GM18511 (cell line): ENCODE measurements at regions not wholly inside any gene's neighbourhood (a gene's known extent, or its start where the extent isn't known, plus 50 kb on each side); places are given as distances from the start of the nearest gene placed in this dataset.

ENCODE experiments used
- ATAC-seq: cut with Tn5 transposase; IDR thresholded peaks from one replicate; pipeline ENCODE4 v1.9.1; 2021; ENCODE audit warnings: mild to moderate bottlenecking, moderate library complexity; ENCODE audit not compliant: unreplicated experiment

DNA sequence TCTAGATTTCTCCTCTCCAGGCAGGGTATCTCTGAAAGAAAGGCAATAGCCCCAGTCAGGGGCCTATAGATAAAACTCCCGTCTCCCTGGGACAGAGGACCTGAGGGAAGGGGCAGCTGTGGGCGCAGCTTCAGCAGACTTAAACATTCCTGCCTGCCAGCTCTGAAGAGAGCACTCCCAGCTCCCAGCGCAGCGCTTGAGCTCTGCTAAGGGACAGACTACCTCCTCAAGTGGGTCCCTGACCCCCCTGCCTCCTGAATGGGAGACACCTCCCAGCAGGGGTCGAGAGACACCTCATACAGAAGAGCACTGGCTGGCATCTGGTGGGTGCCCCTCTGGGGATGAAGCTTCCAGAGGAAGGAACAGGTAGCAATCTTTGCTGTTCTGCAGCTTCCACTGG, 556.9 kb downstream of the EPM2A start:
- ATAC-seq, result no peak

- no peak for ATAC-seq
Observed at GRCh38 chr6:145187491-145188206, 547.7 kb downstream of the EPM2A start.

DNA sequence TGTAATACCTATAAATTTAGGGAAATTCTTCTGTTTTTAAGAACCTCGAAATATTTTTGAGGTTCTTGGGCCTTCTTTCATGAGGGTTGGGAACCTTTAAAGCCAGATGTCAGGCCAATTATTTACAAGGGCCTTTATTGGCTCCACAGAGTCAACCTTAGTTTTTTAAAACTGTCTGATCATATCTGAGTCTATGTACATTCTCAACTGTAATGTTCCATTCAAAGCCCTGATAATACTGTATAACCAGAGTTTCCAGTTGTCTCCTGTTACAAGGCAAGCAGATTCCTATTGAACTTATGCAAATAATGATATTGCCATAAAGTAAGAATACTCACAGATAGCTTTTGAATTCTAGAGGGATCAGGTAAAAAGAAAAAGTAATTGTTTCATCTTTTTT, 545.5 kb downstream of the EPM2A start:
- no peak for ATAC-seq

DNA sequence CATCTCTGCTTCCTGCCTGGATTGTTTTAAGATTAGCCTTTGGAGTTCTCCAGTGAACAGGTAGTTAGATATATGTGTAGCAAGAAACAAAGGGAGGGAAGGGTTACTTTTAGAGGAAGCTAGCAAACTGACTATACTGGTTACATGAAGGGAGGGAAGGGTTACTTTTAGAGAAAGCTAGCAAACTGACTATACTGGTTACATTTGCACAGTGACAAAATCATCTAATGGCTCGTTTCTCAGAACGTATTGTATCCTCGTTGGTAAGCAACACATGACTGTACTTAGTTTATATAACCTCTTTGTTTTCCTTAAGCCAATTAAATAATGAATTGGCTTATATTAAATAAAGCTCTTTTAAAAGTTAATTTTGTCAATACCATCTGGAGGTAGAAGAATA, 540.9 kb downstream of the EPM2A start:
- ATAC-seq, result no peak

DNA sequence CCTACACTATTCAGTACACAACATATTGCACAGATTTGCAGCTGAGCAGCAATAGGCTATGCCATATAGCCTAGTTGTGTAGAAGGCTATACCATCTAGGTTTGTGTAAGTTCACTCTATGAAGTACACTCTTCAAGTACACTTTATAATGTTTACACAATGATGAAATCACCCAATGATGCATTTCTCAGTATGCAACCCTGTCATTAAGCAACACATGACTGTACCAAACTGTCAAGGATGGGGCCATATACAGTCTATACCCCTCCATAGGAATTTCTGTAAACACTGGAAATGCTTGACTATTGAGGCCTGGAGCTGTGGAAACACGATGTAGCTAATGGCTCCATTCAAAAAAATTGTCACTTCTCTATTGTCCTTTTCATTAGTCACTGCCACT, 535.4 kb downstream of the EPM2A start:
- no peak for ATAC-seq

GRCh38 chr6:145204301-145204700, 531.0 kb downstream of the EPM2A start:
- no peak for ATAC-seq

DNA sequence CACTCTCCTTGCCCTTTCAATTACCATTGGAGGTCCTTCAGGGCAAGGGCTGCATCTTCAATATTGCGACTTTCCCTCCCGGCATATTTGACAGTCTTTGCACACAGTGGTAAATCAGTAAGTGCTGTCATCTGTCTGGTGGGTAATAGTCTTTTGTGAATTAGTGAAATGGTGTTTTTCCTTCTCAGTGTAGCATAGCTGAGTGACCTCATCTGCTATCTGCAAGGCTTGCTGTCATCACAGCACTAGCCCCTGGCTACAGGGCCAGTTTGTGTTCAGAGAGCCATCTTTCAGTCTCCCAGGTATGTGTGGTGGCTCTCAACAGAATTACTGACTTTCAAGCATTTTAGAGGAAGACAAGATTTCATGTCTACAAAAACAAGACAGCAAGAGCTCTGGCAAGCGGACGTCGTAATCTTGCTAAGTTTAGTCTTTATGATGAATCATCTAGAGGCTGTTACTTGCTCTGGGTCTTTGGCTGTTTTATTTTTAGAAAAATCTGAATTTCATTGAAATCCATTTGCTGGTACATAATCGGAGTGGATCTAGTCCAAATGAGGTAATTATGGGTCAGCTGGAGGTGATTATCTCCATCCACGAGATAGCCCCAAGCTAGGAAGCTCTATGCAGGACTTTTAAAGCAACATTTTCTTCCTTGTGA, 528.9 kb downstream of the EPM2A start:
- no peak for ATAC-seq

DNA sequence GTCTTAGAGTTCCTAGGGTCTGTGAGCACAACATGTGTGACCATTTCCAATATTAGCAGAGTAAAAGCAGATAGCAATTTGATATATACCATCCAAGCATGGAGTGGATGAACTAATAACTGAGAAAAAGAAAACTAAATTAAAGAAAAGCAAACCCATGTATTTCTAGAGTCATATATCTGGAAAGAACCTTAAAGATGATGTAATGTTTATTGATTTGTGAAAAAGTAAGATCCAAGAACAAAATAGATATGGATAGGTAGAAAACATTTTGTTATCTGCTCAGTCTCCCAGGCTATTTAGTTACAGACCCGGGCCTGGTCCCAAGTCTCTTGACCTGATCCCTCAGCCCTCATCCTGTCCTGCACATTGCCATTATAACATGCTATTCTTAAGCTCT, 526.8 kb downstream of the EPM2A start:
- ATAC-seq, result no peak

DNA sequence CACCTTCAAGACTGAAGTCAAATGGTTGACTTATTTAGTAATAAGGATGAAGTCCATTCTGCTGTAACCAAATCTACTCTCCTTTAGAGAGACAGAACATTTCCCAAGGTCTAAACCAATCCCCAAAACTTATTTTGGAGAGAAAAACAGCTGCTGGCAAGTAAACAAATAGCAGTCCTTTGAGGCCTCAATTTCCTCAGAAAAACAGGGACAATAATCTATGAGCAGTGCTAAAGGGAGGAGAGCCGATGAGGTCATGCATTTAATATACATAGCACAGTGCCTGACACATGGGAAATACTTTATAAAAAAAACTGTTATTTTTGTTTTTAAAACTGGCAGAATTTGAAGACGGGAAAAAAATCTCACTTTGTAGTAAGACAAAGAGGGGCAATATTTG, 526.0 kb downstream of the EPM2A start:
- ATAC-seq, result no peak

GRCh38 chr6:145212813-145213212, 522.5 kb downstream of the EPM2A start:
- peak; percentile 45 for ATAC-seq

DNA sequence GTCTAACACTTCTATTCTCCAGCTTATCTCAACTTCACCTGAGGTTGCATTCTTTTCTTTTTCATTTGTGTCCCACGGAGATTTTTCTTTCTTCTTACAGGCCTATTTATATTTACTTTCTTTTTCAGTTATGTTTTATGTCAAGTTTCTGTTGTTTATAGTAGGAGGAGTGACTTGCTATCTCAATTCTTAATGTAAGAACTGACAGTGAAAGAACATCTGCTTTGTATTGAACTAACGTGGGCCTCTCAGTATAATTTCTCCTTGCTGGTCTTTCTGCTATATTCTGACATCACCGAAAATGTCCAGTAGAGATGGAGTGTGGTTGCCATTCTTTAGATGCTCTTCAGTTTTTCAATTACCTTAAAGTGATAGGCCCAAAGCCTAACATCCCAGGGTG, 521.7 kb downstream of the EPM2A start:
- ATAC-seq, result peak; percentile 86

DNA sequence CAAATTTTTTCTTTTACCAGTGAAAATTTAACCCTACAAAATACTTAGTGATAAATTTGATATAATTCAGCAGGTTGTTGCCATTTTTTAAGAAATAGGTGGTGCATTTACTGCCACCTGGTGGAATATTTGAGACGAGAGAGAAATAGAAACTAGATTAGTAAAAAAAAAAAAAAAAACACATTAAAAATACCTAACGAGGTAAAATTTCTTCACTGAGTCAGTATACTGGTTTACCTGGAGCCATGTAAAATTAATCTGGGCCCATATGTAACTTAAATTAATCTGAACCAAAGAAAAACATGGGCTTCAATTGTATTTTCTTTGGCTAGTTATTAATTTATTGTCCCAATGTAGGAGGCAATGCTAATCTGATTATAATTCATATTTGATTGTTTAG, 520.8 kb downstream of the EPM2A start:
- no peak for ATAC-seq

- ATAC-seq, result no peak
Observed at GRCh38 chr6:145224450-145224849, 510.9 kb downstream of the EPM2A start.

DNA sequence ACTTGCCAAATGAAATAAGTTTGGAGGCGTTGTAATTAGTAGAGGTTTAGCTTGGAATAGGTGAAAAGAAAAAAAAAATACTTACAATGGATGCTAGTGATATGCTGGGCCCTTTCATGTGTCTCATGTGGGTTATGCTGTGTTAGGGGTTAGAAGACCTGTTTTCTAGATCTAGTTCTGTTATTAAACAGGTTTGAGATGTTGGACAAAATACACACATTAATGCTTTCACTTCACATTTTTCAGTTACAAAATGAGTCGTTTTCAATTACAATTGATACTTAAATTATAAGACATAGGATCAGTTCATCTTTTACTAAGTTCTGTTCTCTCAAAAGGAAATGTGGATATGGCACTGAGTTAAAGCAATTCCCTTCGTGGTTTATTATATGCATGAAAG, 509.8 kb downstream of the EPM2A start:
- ATAC-seq, result no peak

DNA sequence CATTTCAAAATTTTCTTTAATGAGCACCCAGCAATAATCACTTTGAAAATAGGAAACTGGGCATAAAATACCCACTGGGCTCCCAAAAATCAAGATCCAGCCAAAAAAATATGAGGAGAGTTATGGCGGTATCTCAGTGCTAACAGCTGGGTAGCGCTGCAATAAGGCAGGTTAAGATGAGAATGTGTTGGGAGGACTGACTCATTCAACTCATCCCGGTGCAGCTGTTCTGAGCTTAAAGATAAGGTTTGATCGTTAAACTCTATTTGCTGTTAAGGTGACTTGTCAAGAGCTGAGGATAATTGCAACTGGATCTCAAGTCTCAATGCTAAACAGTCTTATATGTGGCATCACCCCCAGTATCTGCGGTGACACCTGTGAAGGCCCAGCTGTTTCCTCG, 507.7 kb downstream of the EPM2A start:
- no peak for ATAC-seq

DNA sequence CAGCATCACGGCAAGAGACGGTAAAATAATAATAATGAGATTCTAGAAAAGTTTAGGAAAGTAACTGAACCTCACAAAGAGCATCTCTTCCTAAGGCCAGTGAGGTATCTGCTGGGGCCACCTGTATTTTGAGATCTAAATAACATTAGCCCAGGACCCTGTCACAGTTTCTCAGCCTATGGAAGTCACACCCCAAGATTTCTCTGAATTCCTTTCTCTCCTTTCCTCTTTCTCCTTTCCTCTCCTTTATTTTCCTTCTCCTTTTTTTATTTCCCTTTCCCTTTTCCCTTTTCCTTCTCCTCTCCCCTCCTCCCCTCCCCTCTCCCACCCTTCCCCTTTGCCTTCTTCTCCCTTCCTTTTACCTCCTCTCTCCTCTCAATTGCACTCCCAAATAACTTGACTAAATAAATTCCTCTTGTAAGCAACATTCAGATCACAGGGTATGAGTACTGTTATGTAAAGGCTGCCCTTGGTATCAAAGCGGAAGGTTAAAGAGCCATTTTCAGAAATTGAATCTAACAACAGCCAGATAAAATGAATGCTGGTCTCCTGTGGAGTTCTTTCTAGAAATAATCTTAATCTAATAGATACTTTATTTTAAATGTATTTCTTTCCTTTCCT, 506.2 kb downstream of the EPM2A start:
- ATAC-seq, result no peak

GRCh38 chr6:145233955-145234354, 501.4 kb downstream of the EPM2A start:
- no peak for ATAC-seq

DNA sequence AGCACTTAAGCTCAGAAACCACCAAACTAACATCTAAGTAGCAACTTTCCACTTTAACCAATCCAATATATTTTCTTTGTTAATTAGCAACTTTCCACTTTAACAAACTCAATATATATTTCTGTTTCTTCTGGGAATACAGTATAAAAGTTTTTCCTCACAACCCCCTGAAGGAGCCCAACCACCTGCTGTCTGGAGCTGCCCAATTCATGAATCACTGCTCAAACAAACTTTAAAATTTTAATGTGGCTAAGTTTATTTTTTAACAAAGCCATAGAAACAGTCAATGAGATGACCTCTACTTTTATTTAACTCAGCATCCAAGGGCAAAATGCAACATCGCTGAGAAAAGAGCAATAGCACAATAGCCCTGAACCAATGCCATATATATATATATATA, 500.1 kb downstream of the EPM2A start:
- ATAC-seq, result no peak

- ATAC-seq, result no peak
Observed at GRCh38 chr6:145238787-145239186, 496.5 kb downstream of the EPM2A start.

DNA sequence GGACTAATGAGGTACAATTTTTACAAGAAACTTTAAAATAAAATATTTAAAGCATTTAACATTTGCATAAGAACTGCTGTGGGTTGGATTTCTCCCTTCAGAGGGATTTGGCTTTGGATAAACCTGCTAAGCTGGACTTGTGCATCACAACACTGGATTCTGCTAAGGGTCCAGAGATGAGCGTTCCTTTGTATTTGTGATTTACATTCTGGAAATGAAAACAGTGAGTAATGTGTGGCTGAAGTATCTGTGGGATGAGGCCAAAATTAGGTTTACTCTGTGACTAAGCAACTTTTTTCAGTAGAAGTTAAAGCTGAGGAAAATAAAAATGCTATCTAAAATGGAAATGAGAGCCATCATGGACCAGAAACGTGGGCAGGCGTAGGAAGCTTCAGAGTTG, 494.3 kb downstream of the EPM2A start:
- no peak for ATAC-seq

DNA sequence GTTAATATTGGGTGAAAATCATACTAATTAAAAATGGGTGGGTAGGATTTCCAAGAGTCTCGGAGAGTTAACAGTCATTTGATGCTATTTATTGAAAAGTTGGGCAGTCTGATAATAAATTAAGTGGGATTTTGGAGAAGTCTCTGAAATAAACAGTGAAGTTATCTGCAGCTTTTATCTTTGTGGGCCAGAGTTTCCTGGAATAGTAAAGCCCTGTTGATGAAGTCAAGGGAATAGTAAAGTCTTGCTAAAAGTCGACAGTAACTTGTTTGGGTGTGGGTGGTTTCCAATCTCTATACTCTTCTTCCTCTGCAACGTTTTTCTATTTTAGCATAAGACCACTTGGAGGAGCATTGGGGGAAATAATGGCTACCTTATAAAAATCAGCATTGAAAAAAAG, 493.6 kb downstream of the EPM2A start:
- no peak for ATAC-seq

- ATAC-seq, result no peak
Observed at GRCh38 chr6:145244349-145245100, 490.8 kb downstream of the EPM2A start.
